Right lobe of liver (tissue), 4 donors: ENCODE measurements at regions not wholly inside any gene's neighbourhood (a gene's known extent, or its start where the extent isn't known, plus 50 kb on each side); places are given as distances from the start of the nearest gene placed in this dataset.

Experiments used
- CTCF ChIP-seq, 4 donors: fragments of 200-600 bp in 3 of 4; fragments of 450-650 bp in 1 of 4; IDR thresholded peaks; one replicate each; pipeline versions ENCODE4 v1.5.1 to v1.8.0; 2016 to 2022; ENCODE audit warnings: antibody characterized with exemption in 4 of 4, mild to moderate bottlenecking in 2 of 4
- POLR2A ChIP-seq: fragments of 450-650 bp; IDR thresholded peaks from one replicate; pipeline ENCODE4 v1.6.1; 2017; ENCODE audit warnings: antibody characterized with exemption, mild to moderate bottlenecking
- donor health status: DM: no; HTN: no; CAD: no.
- donor health status: DM: no; HTN: no; CAD: no.
- donor health status: DM: no; HTN: yes; CAD: no.

GRCh38 chr1:90402893-90403849 is 313.9 kb downstream of the BARHL2 start:
- TF ChIP-seq CTCF (IDR thresholded peaks at IDR 0.05) (no peak), POLR2A (no peak)
